ENCODE measurements at regions not wholly inside any gene's neighbourhood (a gene's known extent, or its start where the extent isn't known, plus 50 kb on each side); places are given as distances from the start of the nearest gene placed in this dataset.

DNA sequence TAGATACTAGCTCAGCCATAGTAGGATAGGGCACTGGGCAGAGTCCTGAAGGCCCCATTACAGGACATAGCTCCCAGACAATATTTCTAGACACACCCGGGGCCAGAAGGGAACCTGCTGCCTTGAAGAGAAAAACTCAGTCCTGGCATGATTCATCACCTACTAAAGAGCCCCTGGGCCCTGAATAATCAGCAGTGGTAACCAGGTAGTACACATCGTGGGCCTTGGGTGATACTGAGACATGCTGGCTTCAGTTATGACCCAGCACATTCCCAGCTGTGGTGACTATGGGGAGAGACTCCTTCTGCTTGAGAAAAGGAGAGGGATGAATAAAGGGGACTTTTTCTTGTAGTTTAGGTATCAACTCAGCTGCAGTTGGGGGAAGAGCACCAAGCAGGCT is 104.3 kb upstream of the STK26 start:
- H3K36me3 Mint-ChIP-seq (ENCODE audit: low read depth), result peaks cover 2% of the 10 kb centered on the region
- H3K9me3 ChIP-seq (ENCODE audit: control insufficient read depth, low read length, poor library complexity, severe bottlenecking), result no peaks in the 10 kb centered on the region
- ATAC-seq, result no peak
- no peak overlapping the region for H3K4me3 Mint-ChIP-seq
- no peak for DNase-seq
- no peak overlapping the region for H3K27ac Mint-ChIP-seq
- no peaks in the 10 kb centered on the region for H3K4me1 Mint-ChIP-seq
- no peaks in the 10 kb centered on the region for H3K27me3 Mint-ChIP-seq

DNA sequence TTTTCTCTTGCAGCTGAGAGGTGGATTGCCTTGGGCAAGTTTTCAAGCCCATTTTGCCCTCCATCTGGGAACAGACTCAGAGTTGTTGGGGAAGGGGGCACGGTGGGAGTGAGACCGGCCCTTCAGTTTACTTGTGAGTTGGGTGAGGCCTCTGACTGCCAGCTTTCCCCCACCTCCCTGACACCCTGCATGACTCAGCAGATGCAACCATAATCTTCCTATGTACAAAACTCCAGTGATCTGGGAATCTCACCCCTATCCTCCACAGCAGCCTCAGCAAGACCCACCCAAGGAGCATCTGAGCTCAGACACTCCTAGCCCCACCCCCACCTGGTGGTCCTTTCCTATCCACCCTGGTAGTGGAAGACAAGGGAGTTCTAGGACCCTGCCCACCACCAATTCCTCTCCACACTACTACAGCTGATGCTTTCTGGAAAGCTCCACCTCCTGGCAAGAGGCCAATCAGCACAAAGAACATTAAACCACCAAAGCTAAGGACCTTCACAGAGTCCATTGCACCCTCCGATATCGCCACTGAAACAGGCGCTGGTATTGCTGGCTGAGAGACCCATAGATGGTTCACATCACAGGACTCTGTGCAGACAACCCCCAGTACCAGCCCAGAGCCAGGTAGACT is 99.4 kb upstream of the STK26 start:
- H3K27me3 Mint-ChIP-seq, result no peaks in the 10 kb centered on the region
- no peaks in the 10 kb centered on the region for H3K36me3 Mint-ChIP-seq (ENCODE audit: low read depth)
- peaks cover 2% of the 10 kb centered on the region for H3K4me1 Mint-ChIP-seq
- H3K4me3 Mint-ChIP-seq, result no peak overlapping the region
- H3K27ac Mint-ChIP-seq, result no peak overlapping the region
- ATAC-seq (no peak), DNase-seq (no peak)
- H3K9me3 ChIP-seq (ENCODE audit: control insufficient read depth, low read length, poor library complexity, severe bottlenecking), result no peaks in the 10 kb centered on the region

DNA sequence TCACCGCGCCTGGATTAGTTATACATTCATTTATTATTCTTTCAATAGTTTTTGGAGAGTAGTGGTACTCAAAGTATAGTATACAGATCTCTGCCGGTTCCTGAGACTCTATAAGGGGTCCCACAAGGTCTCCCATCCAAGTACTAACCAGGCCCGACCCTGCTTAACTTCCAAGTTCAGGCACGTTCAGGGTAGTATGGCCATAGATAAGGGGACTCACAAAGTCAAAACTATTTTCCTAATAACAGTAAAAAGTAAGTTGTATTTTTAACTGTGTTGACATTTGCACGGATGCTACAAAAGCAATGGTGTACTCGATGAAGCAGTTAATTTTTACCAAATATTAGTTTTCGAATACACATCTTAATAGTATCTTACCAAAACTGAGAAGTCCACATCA is 84.4 kb upstream of the STK26 start:
- Mint-ChIP-seq H3K27me3 (no peaks in the 10 kb centered on the region), H3K27ac (no peak overlapping the region), H3K4me1 (no peaks in the 10 kb centered on the region), H3K36me3 (ENCODE audit: low read depth) (no peaks in the 10 kb centered on the region), H3K4me3 (no peak overlapping the region)
- DNase-seq (no peak), ATAC-seq (no peak)
- H3K9me3 ChIP-seq (ENCODE audit: control insufficient read depth, low read length, poor library complexity, severe bottlenecking), result no peaks in the 10 kb centered on the region

DNA sequence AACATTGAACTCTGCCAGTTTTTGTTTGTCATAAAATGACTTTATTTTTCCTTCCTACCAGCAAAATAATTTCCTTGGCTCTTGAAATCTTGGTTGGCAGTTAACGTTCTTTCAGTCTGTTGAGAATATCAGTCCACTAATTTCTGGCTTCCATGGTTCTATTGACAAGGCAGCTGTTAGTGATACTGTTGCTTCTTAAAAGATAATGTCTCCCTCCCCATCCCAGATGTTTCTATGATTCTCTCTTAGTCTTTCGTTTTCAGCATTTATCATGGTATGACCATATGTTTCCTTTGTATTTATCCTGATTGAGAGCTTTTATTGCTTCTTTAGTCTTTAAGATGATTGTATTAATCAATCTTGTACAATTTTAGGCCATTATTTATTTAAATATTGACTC is 81.1 kb upstream of the STK26 start:
- ATAC-seq, result no peak
- Mint-ChIP-seq H3K4me3 (no peak overlapping the region), H3K36me3 (ENCODE audit: low read depth) (no peaks in the 10 kb centered on the region), H3K27ac (no peak overlapping the region), H3K27me3 (peaks cover 12% of the 10 kb centered on the region), H3K4me1 (no peaks in the 10 kb centered on the region)
- DNase-seq, result no peak
- H3K9me3 ChIP-seq (ENCODE audit: control insufficient read depth, low read length, poor library complexity, severe bottlenecking), result no peaks in the 10 kb centered on the region

DNA sequence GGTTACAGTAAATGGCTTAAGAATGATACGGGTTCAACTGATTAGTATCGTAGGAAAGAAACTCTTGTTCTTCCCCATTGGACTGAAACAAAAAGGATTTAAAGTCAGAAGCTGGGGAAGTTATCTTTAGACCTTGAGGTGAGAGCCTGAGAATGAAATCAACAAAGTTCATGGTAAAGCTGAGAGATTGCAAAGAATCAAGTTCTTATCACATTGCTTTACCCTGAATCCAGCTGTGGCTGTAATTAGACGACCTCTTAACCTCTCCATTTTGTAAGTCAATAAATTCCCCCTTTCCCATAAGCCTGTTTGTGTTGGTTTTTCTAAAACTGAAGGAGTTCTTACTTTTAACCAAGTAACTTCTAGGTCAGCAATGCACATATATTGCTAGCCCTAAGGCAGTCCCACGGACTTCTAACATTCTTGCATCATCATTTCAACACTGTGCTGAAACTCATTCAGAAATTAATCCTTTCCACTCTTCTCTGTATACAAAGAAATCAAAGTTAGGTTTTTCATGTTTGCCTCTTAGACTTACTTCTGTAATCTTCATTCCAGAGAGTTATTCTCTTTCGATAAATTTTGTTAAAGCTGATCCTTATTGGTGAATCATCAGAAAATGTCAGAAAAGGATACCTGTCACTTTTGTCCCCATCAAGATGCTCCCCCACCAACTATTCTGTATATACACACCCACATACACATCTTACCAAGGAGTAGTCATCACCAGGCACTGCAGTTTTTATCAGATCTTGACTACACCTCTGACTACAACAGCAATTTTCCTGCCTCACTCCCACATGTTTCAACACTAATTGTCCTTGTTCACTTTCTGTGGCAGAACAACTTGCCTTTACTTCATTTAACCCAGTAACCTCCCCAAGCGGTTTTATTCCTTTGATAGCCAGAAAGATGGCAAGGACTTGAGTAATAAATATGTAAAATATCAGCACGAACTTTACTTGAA is 77.9 kb upstream of the STK26 start:
- DNase-seq (no peak), ATAC-seq (no peak)
- peaks cover 12% of the 10 kb centered on the region for H3K27me3 Mint-ChIP-seq
- H3K9me3 ChIP-seq (ENCODE audit: control insufficient read depth, low read length, poor library complexity, severe bottlenecking), result no peaks in the 10 kb centered on the region
- H3K27ac Mint-ChIP-seq, result no peak overlapping the region
- no peaks in the 10 kb centered on the region for H3K4me1 Mint-ChIP-seq
- H3K36me3 Mint-ChIP-seq (ENCODE audit: low read depth), result no peaks in the 10 kb centered on the region
- H3K4me3 Mint-ChIP-seq, result no peak overlapping the region

DNA sequence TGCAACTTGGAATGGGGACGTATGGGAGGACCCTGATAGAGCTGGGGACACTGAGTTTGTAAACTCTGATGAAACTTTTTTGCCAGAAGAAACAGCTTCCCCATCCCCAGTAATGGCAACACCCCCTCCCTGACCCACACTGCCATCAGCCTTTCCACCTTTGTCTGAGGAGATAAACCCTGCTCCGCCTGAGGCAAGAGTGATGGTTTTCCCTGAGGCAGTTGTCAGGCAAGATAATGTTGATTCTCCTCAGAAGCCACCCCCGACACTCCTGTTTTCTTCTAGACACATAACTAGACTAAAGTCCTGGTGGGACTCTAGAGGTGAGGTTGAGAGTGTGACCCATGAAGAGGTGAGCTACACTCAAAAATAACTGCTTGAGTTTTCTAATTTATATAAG is 71.9 kb upstream of the STK26 start:
- Mint-ChIP-seq H3K4me1 (no peaks in the 10 kb centered on the region), H3K4me3 (no peak overlapping the region), H3K27me3 (peaks cover 4% of the 10 kb centered on the region), H3K27ac (no peak overlapping the region), H3K36me3 (ENCODE audit: low read depth) (no peaks in the 10 kb centered on the region)
- H3K9me3 ChIP-seq (ENCODE audit: control insufficient read depth, low read length, poor library complexity, severe bottlenecking), result no peaks in the 10 kb centered on the region
- DNase-seq (no peak), ATAC-seq (no peak)

DNA sequence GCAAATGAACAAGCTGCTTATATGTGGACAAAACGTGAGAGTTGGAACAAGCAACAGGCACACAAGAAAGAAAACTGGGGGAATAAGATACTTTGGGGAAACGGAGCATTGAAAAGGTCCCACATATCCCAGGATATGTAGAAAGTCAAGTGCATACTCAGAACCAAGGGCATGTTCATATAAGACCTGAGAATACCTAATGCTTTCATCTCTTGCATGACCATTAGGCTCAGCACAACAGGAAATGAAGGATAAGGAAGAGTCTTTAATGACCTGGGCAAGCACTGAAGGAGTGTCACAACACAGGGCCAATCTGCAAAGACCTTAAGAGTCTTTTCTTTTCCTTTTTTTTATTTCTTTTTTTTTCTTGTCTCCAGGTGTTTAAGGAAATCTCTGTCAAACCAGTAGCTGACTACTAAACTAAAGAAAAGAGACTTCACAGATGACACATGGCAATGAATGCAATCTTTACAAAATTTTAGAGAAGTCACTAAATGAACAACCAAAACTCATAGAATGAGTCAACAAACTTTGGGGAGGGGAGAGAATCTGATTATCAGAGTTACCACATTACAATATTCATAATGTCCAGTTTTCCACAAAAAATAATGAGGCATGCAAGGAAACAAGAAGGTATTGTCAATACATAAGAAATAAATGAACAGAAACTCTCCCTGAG is 67.9 kb upstream of the STK26 start:
- ATAC-seq (no peak), DNase-seq (no peak)
- Mint-ChIP-seq H3K27ac (no peak overlapping the region), H3K4me3 (no peak overlapping the region), H3K4me1 (no peaks in the 10 kb centered on the region), H3K36me3 (ENCODE audit: low read depth) (no peaks in the 10 kb centered on the region), H3K27me3 (no peaks in the 10 kb centered on the region)
- no peaks in the 10 kb centered on the region for H3K9me3 ChIP-seq (ENCODE audit: control insufficient read depth, low read length, poor library complexity, severe bottlenecking)

DNA sequence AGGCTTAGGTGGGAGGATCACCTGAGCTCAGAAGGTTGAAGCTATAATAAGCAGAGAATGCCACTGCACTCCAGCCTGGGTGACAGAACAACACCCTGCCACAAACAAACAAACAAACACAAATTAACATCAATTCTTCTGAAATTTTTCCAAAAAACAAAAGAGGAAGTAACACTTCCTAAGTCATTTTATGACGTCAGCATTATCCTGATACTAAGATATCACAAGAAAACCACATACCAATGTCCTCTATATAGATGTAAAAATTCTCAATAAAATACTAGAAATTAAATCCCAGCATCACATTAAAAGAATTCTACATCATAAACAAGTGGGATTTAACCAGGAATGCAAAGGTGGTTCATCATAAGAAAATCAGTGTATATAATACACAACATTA is 64.4 kb upstream of the STK26 start:
- ATAC-seq, result no peak
- Mint-ChIP-seq H3K36me3 (ENCODE audit: low read depth) (no peaks in the 10 kb centered on the region), H3K27ac (no peak overlapping the region), H3K4me3 (no peak overlapping the region), H3K4me1 (no peaks in the 10 kb centered on the region), H3K27me3 (no peaks in the 10 kb centered on the region)
- H3K9me3 ChIP-seq (ENCODE audit: control insufficient read depth, low read length, poor library complexity, severe bottlenecking), result no peaks in the 10 kb centered on the region
- no peak for DNase-seq

DNA sequence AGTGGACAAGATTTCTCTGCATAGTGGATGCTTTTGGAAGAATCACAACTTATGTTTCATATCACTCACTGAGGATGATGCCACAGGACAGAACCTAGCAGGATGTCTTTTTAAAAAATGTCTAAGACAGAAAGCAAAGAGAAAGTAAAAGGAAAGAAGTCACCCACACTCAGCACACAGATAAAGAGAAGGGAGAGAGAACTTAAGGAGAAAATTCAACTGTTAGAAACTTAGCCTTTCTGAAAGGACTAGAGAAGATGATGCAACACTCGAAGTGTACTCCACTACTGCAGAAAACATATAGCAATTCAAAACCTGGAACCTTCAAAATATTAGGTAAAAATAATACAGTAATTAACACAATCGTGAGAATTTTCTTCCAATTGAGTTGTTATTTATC is 52.8 kb upstream of the STK26 start:
- peaks cover 3% of the 10 kb centered on the region for H3K4me1 Mint-ChIP-seq
- DNase-seq, result no peak
- H3K4me3 Mint-ChIP-seq, result peak overlapping the region; percentile 19
- no peaks in the 10 kb centered on the region for H3K9me3 ChIP-seq (ENCODE audit: control insufficient read depth, low read length, poor library complexity, severe bottlenecking)
- H3K27ac Mint-ChIP-seq, result peak overlapping the region; percentile 24
- no peaks in the 10 kb centered on the region for H3K36me3 Mint-ChIP-seq (ENCODE audit: low read depth)
- ATAC-seq, result no peak
- H3K27me3 Mint-ChIP-seq, result no peaks in the 10 kb centered on the region

Data from T-helper 17 cell (primary cell).